ENCODE measurements at regions not wholly inside any gene's neighbourhood (a gene's known extent, or its start where the extent isn't known, plus 50 kb on each side); places are given as distances from the start of the nearest gene placed in this dataset.

DNA sequence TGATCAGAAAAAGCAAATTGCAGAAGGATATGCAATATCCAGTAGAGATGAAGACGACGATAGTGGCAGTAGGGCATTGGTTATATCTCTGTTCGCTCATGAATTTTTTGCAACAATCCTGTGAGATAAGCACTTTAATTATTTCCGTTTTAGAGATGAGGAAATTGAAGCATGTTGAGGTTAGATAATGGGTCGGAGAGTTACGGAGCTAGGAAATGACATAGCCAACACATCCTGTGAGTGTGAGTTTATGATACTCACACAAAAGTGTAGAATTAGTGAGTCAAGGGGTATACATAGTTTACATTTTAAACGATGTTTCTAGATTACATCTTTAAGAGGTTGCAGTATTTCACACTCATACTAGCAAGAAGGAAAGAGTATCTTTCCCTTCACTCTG, 123.1 kb upstream of the ARL4C start:
- H3K4me2 ChIP-seq (ENCODE audit: low read depth, low read length, poor library complexity, severe bottlenecking): peak overlapping the region; percentile 58
- H3K36me3 ChIP-seq (ENCODE audit: insufficient read depth, low read length): no peaks in the 10 kb centered on the region
- H3K4me3 ChIP-seq (ENCODE audit: low read length, poor library complexity, severe bottlenecking): peak overlapping the region; percentile 18
- H2AFZ ChIP-seq (ENCODE audit: low read length): no peak overlapping the region
- H3K9me2 ChIP-seq (replicated peaks; ENCODE audit: low read depth, low read length): no peaks in the 10 kb centered on the region
- H3K27me3 ChIP-seq (ENCODE audit: insufficient read depth, low read length, poor library complexity, severe bottlenecking): peaks cover 14% of the 10 kb centered on the region
- H3K4me1 ChIP-seq (ENCODE audit: insufficient read depth, low read length, poor library complexity, severe bottlenecking): peaks cover 21% of the 10 kb centered on the region
- no peaks in the 10 kb centered on the region for H3K9me3 ChIP-seq (ENCODE audit: insufficient read depth, low read depth, low read length)
- TF ChIP-seq EZH2phosphoT487 (IDR thresholded peaks at IDR 0.05; ENCODE audit: borderline replicate concordance): peak; percentile 83
- TF ChIP-seq, protein P1, sequence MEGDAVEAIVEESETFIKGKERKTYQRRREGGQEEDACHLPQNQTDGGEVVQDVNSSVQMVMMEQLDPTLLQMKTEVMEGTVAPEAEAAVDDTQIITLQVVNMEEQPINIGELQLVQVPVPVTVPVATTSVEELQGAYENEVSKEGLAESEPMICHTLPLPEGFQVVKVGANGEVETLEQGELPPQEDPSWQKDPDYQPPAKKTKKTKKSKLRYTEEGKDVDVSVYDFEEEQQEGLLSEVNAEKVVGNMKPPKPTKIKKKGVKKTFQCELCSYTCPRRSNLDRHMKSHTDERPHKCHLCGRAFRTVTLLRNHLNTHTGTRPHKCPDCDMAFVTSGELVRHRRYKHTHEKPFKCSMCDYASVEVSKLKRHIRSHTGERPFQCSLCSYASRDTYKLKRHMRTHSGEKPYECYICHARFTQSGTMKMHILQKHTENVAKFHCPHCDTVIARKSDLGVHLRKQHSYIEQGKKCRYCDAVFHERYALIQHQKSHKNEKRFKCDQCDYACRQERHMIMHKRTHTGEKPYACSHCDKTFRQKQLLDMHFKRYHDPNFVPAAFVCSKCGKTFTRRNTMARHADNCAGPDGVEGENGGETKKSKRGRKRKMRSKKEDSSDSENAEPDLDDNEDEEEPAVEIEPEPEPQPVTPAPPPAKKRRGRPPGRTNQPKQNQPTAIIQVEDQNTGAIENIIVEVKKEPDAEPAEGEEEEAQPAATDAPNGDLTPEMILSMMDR (conservative IDR thresholded peaks at IDR 0.05; ENCODE audit: low read length): no peak
- no peaks in the 10 kb centered on the region for H3K79me2 ChIP-seq (ENCODE audit: insufficient read depth, low read length)
- no peak overlapping the region for H3K9ac ChIP-seq (ENCODE audit: low read depth, low read length, poor library complexity, severe bottlenecking)
- H4K20me1 ChIP-seq (ENCODE audit: insufficient read depth, low read length, poor library complexity, severe bottlenecking): no peaks in the 10 kb centered on the region
- 0 out of 2 replicates have a peak, but pooled peaks cover 4% of the 10 kb centered on the region for H3F3A ChIP-seq (ENCODE audit: low read depth)

DNA sequence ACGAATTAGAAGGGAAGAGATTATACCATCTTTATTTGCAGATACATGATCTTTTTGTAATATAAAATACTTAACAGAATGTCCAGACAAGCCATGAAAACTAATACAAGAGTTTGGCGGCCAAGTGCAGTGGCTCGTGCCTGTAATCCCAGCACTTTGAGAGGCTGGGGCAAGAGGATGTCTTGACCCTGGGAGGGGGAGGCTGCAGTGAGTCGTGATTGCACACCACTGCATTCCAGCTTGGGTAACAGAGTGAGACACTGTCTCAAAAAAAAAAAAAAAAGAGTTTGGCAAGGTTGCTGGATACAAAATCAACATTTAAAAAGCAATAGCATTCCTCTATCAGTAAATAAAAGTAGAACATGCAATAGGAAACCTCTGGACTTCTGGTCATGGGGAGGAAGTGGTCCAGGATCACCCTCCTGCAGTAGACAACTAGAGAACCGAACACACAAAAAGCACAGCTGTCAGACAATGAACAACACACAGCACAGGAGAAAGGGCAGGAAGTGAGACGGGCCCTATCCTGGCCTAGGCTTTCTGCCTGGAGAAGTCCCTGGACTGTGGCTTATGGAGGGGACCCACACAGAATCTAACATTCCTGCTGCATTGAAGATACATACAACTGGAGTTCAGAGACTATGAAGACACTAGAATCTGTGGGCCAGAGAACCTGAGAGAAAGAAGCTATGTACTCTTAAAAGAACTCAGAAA, 118.9 kb upstream of the ARL4C start:
- Histone ChIP-seq H3F3A (ENCODE audit: low read depth) (0 out of 2 replicates have a peak, but pooled peaks cover 4% of the 10 kb centered on the region), H3K4me3 (ENCODE audit: low read length, poor library complexity, severe bottlenecking) (no peak overlapping the region), H3K9me3 (ENCODE audit: insufficient read depth, low read depth, low read length) (peaks cover 5% of the 10 kb centered on the region; the same call in 1 of the 2 replicates), H3K36me3 (ENCODE audit: insufficient read depth, low read length) (no peaks in the 10 kb centered on the region), H3K4me2 (ENCODE audit: low read depth, low read length, poor library complexity, severe bottlenecking) (no peak overlapping the region), H3K9me2 (replicated peaks; ENCODE audit: low read depth, low read length) (no peaks in the 10 kb centered on the region), H3K4me1 (ENCODE audit: insufficient read depth, low read length, poor library complexity, severe bottlenecking) (peaks cover 17% of the 10 kb centered on the region), H3K9ac (ENCODE audit: low read depth, low read length, poor library complexity, severe bottlenecking) (no peak overlapping the region), H4K20me1 (ENCODE audit: insufficient read depth, low read length, poor library complexity, severe bottlenecking) (no peaks in the 10 kb centered on the region), H2AFZ (ENCODE audit: low read length) (no peak overlapping the region), H3K27me3 (ENCODE audit: insufficient read depth, low read length, poor library complexity, severe bottlenecking) (peaks cover 14% of the 10 kb centered on the region), H3K79me2 (ENCODE audit: insufficient read depth, low read length) (no peaks in the 10 kb centered on the region)
- TF ChIP-seq EZH2phosphoT487 (IDR thresholded peaks at IDR 0.05; ENCODE audit: borderline replicate concordance): no peak
- TF ChIP-seq, protein P1 (conservative IDR thresholded peaks at IDR 0.05; ENCODE audit: low read length): no peak

DNA sequence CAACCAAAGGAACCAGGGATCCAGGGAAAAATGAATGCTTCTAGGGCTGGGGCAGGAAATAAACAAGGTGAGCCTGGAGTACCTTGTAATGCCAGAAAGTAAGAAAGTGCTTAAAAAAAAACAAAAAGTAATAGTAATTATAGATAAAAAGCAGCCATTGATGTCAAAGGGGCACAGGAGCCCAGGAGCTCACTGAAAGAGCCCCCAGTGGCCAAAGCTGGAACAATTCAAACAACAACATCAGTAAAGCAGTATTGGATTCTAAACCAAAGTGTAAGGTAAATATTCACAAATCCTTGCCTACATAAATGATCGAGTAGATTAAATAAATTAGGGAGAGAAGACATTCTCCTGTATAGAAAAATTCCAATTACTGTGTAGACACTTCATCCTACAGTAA, 114.3 kb upstream of the ARL4C start:
- Histone ChIP-seq H3F3A (ENCODE audit: low read depth) (no peaks in the 10 kb centered on the region), H3K9me3 (ENCODE audit: insufficient read depth, low read depth, low read length) (peaks cover 5% of the 10 kb centered on the region; the same call in 1 of the 2 replicates), H2AFZ (ENCODE audit: low read length) (no peak overlapping the region), H3K79me2 (ENCODE audit: insufficient read depth, low read length) (no peaks in the 10 kb centered on the region), H4K20me1 (ENCODE audit: insufficient read depth, low read length, poor library complexity, severe bottlenecking) (no peaks in the 10 kb centered on the region), H3K4me1 (ENCODE audit: insufficient read depth, low read length, poor library complexity, severe bottlenecking) (no peaks in the 10 kb centered on the region), H3K27me3 (ENCODE audit: insufficient read depth, low read length, poor library complexity, severe bottlenecking) (no peaks in the 10 kb centered on the region), H3K36me3 (ENCODE audit: insufficient read depth, low read length) (no peaks in the 10 kb centered on the region), H3K4me2 (ENCODE audit: low read depth, low read length, poor library complexity, severe bottlenecking) (no peak overlapping the region), H3K4me3 (ENCODE audit: low read length, poor library complexity, severe bottlenecking) (no peak overlapping the region), H3K9me2 (replicated peaks; ENCODE audit: low read depth, low read length) (no peaks in the 10 kb centered on the region), H3K9ac (ENCODE audit: low read depth, low read length, poor library complexity, severe bottlenecking) (no peak overlapping the region)
- TF ChIP-seq EZH2phosphoT487 (IDR thresholded peaks at IDR 0.05; ENCODE audit: borderline replicate concordance): no peak
- TF ChIP-seq, protein P1 (conservative IDR thresholded peaks at IDR 0.05; ENCODE audit: low read length): peak; percentile 60

All from Loucy (cell line).